ENCODE measurements at regions not wholly inside any gene's neighbourhood (a gene's known extent, or its start where the extent isn't known, plus 50 kb on each side); places are given as distances from the start of the nearest gene placed in this dataset.

GRCh38 chr18:66724664-66725356 is 120.9 kb upstream of the CDH19 start:
- no peak for DNase-seq

GRCh38 chr18:66722671-66723070 is 118.8 kb upstream of the CDH19 start:
- no peak for DNase-seq

- no peak for DNase-seq
Observed at GRCh38 chr18:66708646-66709045, 104.8 kb upstream of the CDH19 start.

GRCh38 chr18:66707473-66707872 is 103.6 kb upstream of the CDH19 start:
- DNase-seq, result no peak

GRCh38 chr18:66695281-66695680 is 91.4 kb upstream of the CDH19 start:
- no peak for DNase-seq

- no peak for DNase-seq
Observed at GRCh38 chr18:66694852-66695251, 91.0 kb upstream of the CDH19 start.

- DNase-seq, result no peak
Observed at GRCh38 chr18:66687635-66688034, 83.7 kb upstream of the CDH19 start.

- DNase-seq, result no peak
Observed at GRCh38 chr18:66682855-66683322, 79.0 kb upstream of the CDH19 start.

- no peak for DNase-seq
Observed at GRCh38 chr18:66676699-66677098, 72.8 kb upstream of the CDH19 start.

GRCh38 chr18:66674286-66674685 is 70.4 kb upstream of the CDH19 start:
- no peak for DNase-seq

- DNase-seq, result no peak
Observed at GRCh38 chr18:66668706-66669105, 64.8 kb upstream of the CDH19 start.

- DNase-seq, result no peak
Observed at GRCh38 chr18:66662632-66663031, 58.7 kb upstream of the CDH19 start.

GRCh38 chr18:66655407-66655806 is 51.5 kb upstream of the CDH19 start:
- no peak for DNase-seq

Data from GF-D8 (cell line).